ENCODE measurements at regions not wholly inside any gene's neighbourhood (a gene's known extent, or its start where the extent isn't known, plus 50 kb on each side); places are given as distances from the start of the nearest gene placed in this dataset.
"Not testable (repeated sequence)": the region's sequence is repeated elsewhere in the genome, so short reads cannot be mapped to it uniquely, and the experiment has no call there.

GRCh38 chr17:62242076-62242475, 138.3 kb upstream of the EFCAB3 start:
- H3K4me1 ChIP-seq (ENCODE audit: control insufficient read depth in 4 of 4, insufficient read depth in 4 of 4, low read length in 3 of 4); DNase-seq (ENCODE audit: low spot score); H3K27ac ChIP-seq (ENCODE audit: low read depth in 1 of 2, low read length in 2 of 2); H3K27me3 ChIP-seq (ENCODE audit: control insufficient read depth in 4 of 4, insufficient read depth in 4 of 4, low read length in 3 of 4); H3K9ac ChIP-seq (ENCODE audit: low read depth in 1 of 2, low read length in 2 of 2); H3K9me3 ChIP-seq (ENCODE audit: control insufficient read depth in 4 of 4, low read length in 3 of 4); H3K4me3 ChIP-seq (ENCODE audit: low read depth in 1 of 3, low read length in 3 of 3); H3K36me3 ChIP-seq (ENCODE audit: control insufficient read depth in 4 of 4, insufficient read depth in 3 of 4, low read depth in 1 of 4, low read length in 3 of 4): not testable (repeated sequence)
- WGBS, result 46% methylated on average over 7 of the region's 7 CpGs

- H3K4me1 ChIP-seq (ENCODE audit: control insufficient read depth in 4 of 4, insufficient read depth in 4 of 4, low read length in 3 of 4); H3K27ac ChIP-seq (ENCODE audit: low read depth in 1 of 2, low read length in 2 of 2); H3K27me3 ChIP-seq (ENCODE audit: control insufficient read depth in 4 of 4, insufficient read depth in 4 of 4, low read length in 3 of 4); H3K36me3 ChIP-seq (ENCODE audit: control insufficient read depth in 4 of 4, insufficient read depth in 3 of 4, low read depth in 1 of 4, low read length in 3 of 4); H3K4me3 ChIP-seq (ENCODE audit: low read depth in 1 of 3, low read length in 3 of 3); DNase-seq (ENCODE audit: low spot score); H3K9ac ChIP-seq (ENCODE audit: low read depth in 1 of 2, low read length in 2 of 2); H3K9me3 ChIP-seq (ENCODE audit: control insufficient read depth in 4 of 4, low read length in 3 of 4): not testable (repeated sequence)
- 62% methylated on average over 3 of the region's 3 CpGs for WGBS
Observed at GRCh38 chr17:62239569-62239968, 140.8 kb upstream of the EFCAB3 start.

GRCh38 chr17:62238551-62239338, 141.6 kb upstream of the EFCAB3 start:
- not testable (repeated sequence) for H3K9ac ChIP-seq (ENCODE audit: low read depth in 1 of 2, low read length in 2 of 2); DNase-seq (ENCODE audit: low spot score); H3K36me3 ChIP-seq (ENCODE audit: control insufficient read depth in 4 of 4, insufficient read depth in 3 of 4, low read depth in 1 of 4, low read length in 3 of 4); H3K27ac ChIP-seq (ENCODE audit: low read depth in 1 of 2, low read length in 2 of 2); H3K9me3 ChIP-seq (ENCODE audit: control insufficient read depth in 4 of 4, low read length in 3 of 4); H3K4me1 ChIP-seq (ENCODE audit: control insufficient read depth in 4 of 4, insufficient read depth in 4 of 4, low read length in 3 of 4); H3K4me3 ChIP-seq (ENCODE audit: low read depth in 1 of 3, low read length in 3 of 3); H3K27me3 ChIP-seq (ENCODE audit: control insufficient read depth in 4 of 4, insufficient read depth in 4 of 4, low read length in 3 of 4)
- WGBS, result 76% methylated on average over 6 of the region's 6 CpGs

- not testable (repeated sequence) for H3K36me3 ChIP-seq (ENCODE audit: control insufficient read depth in 4 of 4, insufficient read depth in 3 of 4, low read depth in 1 of 4, low read length in 3 of 4); H3K4me1 ChIP-seq (ENCODE audit: control insufficient read depth in 4 of 4, insufficient read depth in 4 of 4, low read length in 3 of 4); H3K9ac ChIP-seq (ENCODE audit: low read depth in 1 of 2, low read length in 2 of 2); H3K9me3 ChIP-seq (ENCODE audit: control insufficient read depth in 4 of 4, low read length in 3 of 4); H3K27ac ChIP-seq (ENCODE audit: low read depth in 1 of 2, low read length in 2 of 2); H3K27me3 ChIP-seq (ENCODE audit: control insufficient read depth in 4 of 4, insufficient read depth in 4 of 4, low read length in 3 of 4); H3K4me3 ChIP-seq (ENCODE audit: low read depth in 1 of 3, low read length in 3 of 3); DNase-seq (ENCODE audit: low spot score)
- 84% methylated on average over 2 of the region's 2 CpGs for WGBS
Observed at GRCh38 chr17:62233822-62234481, 146.4 kb upstream of the EFCAB3 start.

GRCh38 chr17:62231293-62231692, 149.1 kb upstream of the EFCAB3 start:
- 54% methylated on average over 5 of the region's 5 CpGs for WGBS
- H3K9me3 ChIP-seq (ENCODE audit: control insufficient read depth in 4 of 4, low read length in 3 of 4); DNase-seq (ENCODE audit: low spot score); H3K4me1 ChIP-seq (ENCODE audit: control insufficient read depth in 4 of 4, insufficient read depth in 4 of 4, low read length in 3 of 4); H3K4me3 ChIP-seq (ENCODE audit: low read depth in 1 of 3, low read length in 3 of 3); H3K27me3 ChIP-seq (ENCODE audit: control insufficient read depth in 4 of 4, insufficient read depth in 4 of 4, low read length in 3 of 4); H3K27ac ChIP-seq (ENCODE audit: low read depth in 1 of 2, low read length in 2 of 2); H3K36me3 ChIP-seq (ENCODE audit: control insufficient read depth in 4 of 4, insufficient read depth in 3 of 4, low read depth in 1 of 4, low read length in 3 of 4); H3K9ac ChIP-seq (ENCODE audit: low read depth in 1 of 2, low read length in 2 of 2): not testable (repeated sequence)

GRCh38 chr17:62226610-62227240, 153.6 kb upstream of the EFCAB3 start:
- peak; percentile 25 to 43 for TF ChIP-seq RAD21 (IDR thresholded peaks at IDR 0.05)
- H3K36me3 ChIP-seq (ENCODE audit: control insufficient read depth in 4 of 4, insufficient read depth in 3 of 4, low read depth in 1 of 4, low read length in 3 of 4); H3K4me1 ChIP-seq (ENCODE audit: control insufficient read depth in 4 of 4, insufficient read depth in 4 of 4, low read length in 3 of 4); H3K9ac ChIP-seq (ENCODE audit: low read depth in 1 of 2, low read length in 2 of 2); H3K27me3 ChIP-seq (ENCODE audit: control insufficient read depth in 4 of 4, insufficient read depth in 4 of 4, low read length in 3 of 4); H3K4me3 ChIP-seq (ENCODE audit: low read depth in 1 of 3, low read length in 3 of 3); DNase-seq (ENCODE audit: low spot score); H3K27ac ChIP-seq (ENCODE audit: low read depth in 1 of 2, low read length in 2 of 2); H3K9me3 ChIP-seq (ENCODE audit: control insufficient read depth in 4 of 4, low read length in 3 of 4): not testable (repeated sequence)
- WGBS, result 10% methylated on average over 3 of the region's 3 CpGs

- DNase-seq (ENCODE audit: low spot score); H3K4me1 ChIP-seq (ENCODE audit: control insufficient read depth in 4 of 4, insufficient read depth in 4 of 4, low read length in 3 of 4); H3K27me3 ChIP-seq (ENCODE audit: control insufficient read depth in 4 of 4, insufficient read depth in 4 of 4, low read length in 3 of 4); H3K9me3 ChIP-seq (ENCODE audit: control insufficient read depth in 4 of 4, low read length in 3 of 4); H3K4me3 ChIP-seq (ENCODE audit: low read depth in 1 of 3, low read length in 3 of 3); H3K36me3 ChIP-seq (ENCODE audit: control insufficient read depth in 4 of 4, insufficient read depth in 3 of 4, low read depth in 1 of 4, low read length in 3 of 4); H3K9ac ChIP-seq (ENCODE audit: low read depth in 1 of 2, low read length in 2 of 2); H3K27ac ChIP-seq (ENCODE audit: low read depth in 1 of 2, low read length in 2 of 2): not testable (repeated sequence)
- 95% methylated on average over 1 of the region's 1 CpG for WGBS
Observed at GRCh38 chr17:62223585-62223984, 156.8 kb upstream of the EFCAB3 start.
